ENCODE measurements at regions not wholly inside any gene's neighbourhood (a gene's known extent, or its start where the extent isn't known, plus 50 kb on each side); places are given as distances from the start of the nearest gene placed in this dataset.

DNA sequence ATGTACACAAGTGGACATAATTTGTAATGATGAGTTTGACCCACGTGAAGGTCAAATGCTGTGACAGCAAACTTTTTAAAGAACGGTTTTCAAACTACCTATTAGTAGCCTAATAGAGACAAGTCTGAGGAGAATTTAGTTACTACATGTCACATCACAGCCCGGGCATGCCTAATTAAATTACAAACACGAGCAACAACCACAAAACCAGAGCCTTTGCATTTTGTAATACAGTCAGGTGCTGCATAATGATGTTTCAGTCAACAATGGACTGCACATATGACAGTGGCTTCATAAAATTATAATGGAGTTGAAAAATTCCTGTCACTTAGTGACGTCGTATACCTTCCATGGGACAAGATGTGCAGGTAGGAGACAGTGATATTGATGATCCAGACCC is 274.5 kb downstream of the DACT1 start:
- H3K27ac ChIP-seq (ENCODE audit: low read depth, low read length) = no peak overlapping the region
- no peaks in the 10 kb centered on the region for H3K9me3 ChIP-seq (ENCODE audit: control insufficient read depth in 1 of 2, insufficient read depth in 1 of 2, low read depth in 1 of 2, low read length in 2 of 2)
- no peaks in the 10 kb centered on the region for H3K79me2 ChIP-seq (ENCODE audit: insufficient read depth, low read length)
- H3K36me3 ChIP-seq (ENCODE audit: control insufficient read depth in 1 of 2, insufficient read depth in 2 of 2, low read length in 2 of 2) = no peaks in the 10 kb centered on the region
- DNase-seq (ENCODE audit: low read depth, low spot score) (no peak), ATAC-seq (no peak)
- H2AFZ ChIP-seq (ENCODE audit: low read depth, low read length, poor library complexity, severe bottlenecking) = no peak overlapping the region
- ChIA-PET POLR2A (no interaction called here), CTCF (no interaction called here), RAD21 (ENCODE audit: low non-redundant PET in 1 of 2, low total read pairs in 2 of 2, uncharacterized antibody in 2 of 2, unreplicated experiment in 2 of 2) (no interaction called here)
- H3K4me2 ChIP-seq (ENCODE audit: low read length) = no peak overlapping the region
- H3K27me3 ChIP-seq (ENCODE audit: insufficient read depth, low read length) = no peaks in the 10 kb centered on the region
- H3K4me1 ChIP-seq (ENCODE audit: control insufficient read depth in 1 of 2, insufficient read depth in 2 of 2, low read length in 2 of 2) = no peaks in the 10 kb centered on the region
- no peak overlapping the region for H3K4me3 ChIP-seq (replicated peaks in 1 of 2; ENCODE audit: low read depth in 1 of 2, low read length in 2 of 2)
- H3K9me2 ChIP-seq (ENCODE audit: insufficient read depth) = no peaks in the 10 kb centered on the region
- H4K20me1 ChIP-seq (ENCODE audit: insufficient read depth) = no peaks in the 10 kb centered on the region
- BruUV-seq (replicated peaks) = no TSS peak
- H3K9ac ChIP-seq (ENCODE audit: low read length) = no peak overlapping the region
- TF ChIP-seq POLR2AphosphoS5 (IDR thresholded peaks at IDR 0.05; ENCODE audit: low read depth, low read length) (no peak), POLR2A (IDR thresholded peaks at IDR 0.05; ENCODE audit: borderline replicate concordance, extremely low read depth, insufficient read depth, insufficient read length) (no peak), JUND (IDR thresholded peaks at IDR 0.05) (no peak), TCF7L2 (IDR thresholded peaks at IDR 0.05; ENCODE audit: borderline replicate concordance, extremely low read depth, insufficient read depth, insufficient read length) (no peak), MAX (IDR thresholded peaks at IDR 0.05) (no peak)
- intact Hi-C loops (cut with micrococcal nuclease) = no loop called here

GRCh38 chr14:58912799-58913432 is 275.2 kb downstream of the DACT1 start:
- Histone ChIP-seq H3K9ac (ENCODE audit: low read length) (no peak overlapping the region), H2AFZ (ENCODE audit: low read depth, low read length, poor library complexity, severe bottlenecking) (no peak overlapping the region), H3K27me3 (ENCODE audit: insufficient read depth, low read length) (no peaks in the 10 kb centered on the region), H3K79me2 (ENCODE audit: insufficient read depth, low read length) (no peaks in the 10 kb centered on the region), H3K4me2 (ENCODE audit: low read length) (no peak overlapping the region), H3K4me1 (ENCODE audit: control insufficient read depth in 1 of 2, insufficient read depth in 2 of 2, low read length in 2 of 2) (no peaks in the 10 kb centered on the region; a peak in 1 of 4 replicates), H4K20me1 (ENCODE audit: insufficient read depth) (no peaks in the 10 kb centered on the region), H3K4me3 (replicated peaks in 1 of 2; ENCODE audit: low read depth in 1 of 2, low read length in 2 of 2) (no peak overlapping the region), H3K36me3 (ENCODE audit: control insufficient read depth in 1 of 2, insufficient read depth in 2 of 2, low read length in 2 of 2) (no peaks in the 10 kb centered on the region), H3K27ac (ENCODE audit: low read depth, low read length) (no peak overlapping the region), H3K9me3 (ENCODE audit: control insufficient read depth in 1 of 2, insufficient read depth in 1 of 2, low read depth in 1 of 2, low read length in 2 of 2) (no peaks in the 10 kb centered on the region), H3K9me2 (ENCODE audit: insufficient read depth) (no peaks in the 10 kb centered on the region)
- RAD21 ChIA-PET (ENCODE audit: low non-redundant PET in 1 of 2, low total read pairs in 2 of 2, uncharacterized antibody in 2 of 2, unreplicated experiment in 2 of 2) = no interaction called here
- CTCF ChIA-PET = no interaction called here
- intact Hi-C loops (cut with micrococcal nuclease) = no loop called here
- no peak for DNase-seq (ENCODE audit: low read depth, low spot score)
- POLR2A ChIA-PET = no interaction called here
- no peak for ATAC-seq
- no TSS peak for BruUV-seq (replicated peaks)
- TF ChIP-seq, protein P1, sequence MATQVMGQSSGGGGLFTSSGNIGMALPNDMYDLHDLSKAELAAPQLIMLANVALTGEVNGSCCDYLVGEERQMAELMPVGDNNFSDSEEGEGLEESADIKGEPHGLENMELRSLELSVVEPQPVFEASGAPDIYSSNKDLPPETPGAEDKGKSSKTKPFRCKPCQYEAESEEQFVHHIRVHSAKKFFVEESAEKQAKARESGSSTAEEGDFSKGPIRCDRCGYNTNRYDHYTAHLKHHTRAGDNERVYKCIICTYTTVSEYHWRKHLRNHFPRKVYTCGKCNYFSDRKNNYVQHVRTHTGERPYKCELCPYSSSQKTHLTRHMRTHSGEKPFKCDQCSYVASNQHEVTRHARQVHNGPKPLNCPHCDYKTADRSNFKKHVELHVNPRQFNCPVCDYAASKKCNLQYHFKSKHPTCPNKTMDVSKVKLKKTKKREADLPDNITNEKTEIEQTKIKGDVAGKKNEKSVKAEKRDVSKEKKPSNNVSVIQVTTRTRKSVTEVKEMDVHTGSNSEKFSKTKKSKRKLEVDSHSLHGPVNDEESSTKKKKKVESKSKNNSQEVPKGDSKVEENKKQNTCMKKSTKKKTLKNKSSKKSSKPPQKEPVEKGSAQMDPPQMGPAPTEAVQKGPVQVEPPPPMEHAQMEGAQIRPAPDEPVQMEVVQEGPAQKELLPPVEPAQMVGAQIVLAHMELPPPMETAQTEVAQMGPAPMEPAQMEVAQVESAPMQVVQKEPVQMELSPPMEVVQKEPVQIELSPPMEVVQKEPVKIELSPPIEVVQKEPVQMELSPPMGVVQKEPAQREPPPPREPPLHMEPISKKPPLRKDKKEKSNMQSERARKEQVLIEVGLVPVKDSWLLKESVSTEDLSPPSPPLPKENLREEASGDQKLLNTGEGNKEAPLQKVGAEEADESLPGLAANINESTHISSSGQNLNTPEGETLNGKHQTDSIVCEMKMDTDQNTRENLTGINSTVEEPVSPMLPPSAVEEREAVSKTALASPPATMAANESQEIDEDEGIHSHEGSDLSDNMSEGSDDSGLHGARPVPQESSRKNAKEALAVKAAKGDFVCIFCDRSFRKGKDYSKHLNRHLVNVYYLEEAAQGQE (IDR thresholded peaks at IDR 0.05; ENCODE audit: low read depth) = no peak
- TF ChIP-seq YY1 (IDR thresholded peaks at IDR 0.05; ENCODE audit: extremely low read depth, insufficient replicate concordance, low read depth, low read length) (no peak), CEBPB (IDR thresholded peaks at IDR 0.05; ENCODE audit: low read depth) (no peak), SIN3A (IDR thresholded peaks at IDR 0.05; ENCODE audit: low read depth) (no peak), SP1 (IDR thresholded peaks at IDR 0.05; ENCODE audit: low read depth) (no peak), ELF1 (IDR thresholded peaks at IDR 0.05; ENCODE audit: borderline replicate concordance, low read depth) (no peak), TCF7L2 (IDR thresholded peaks at IDR 0.05; ENCODE audit: borderline replicate concordance, extremely low read depth, insufficient read depth, insufficient read length) (no peak), EZH2 (IDR thresholded peaks at IDR 0.05) (no peak), POLR2A (IDR thresholded peaks at IDR 0.05; ENCODE audit: borderline replicate concordance, extremely low read depth, insufficient read depth, insufficient read length) (no peak), EGR1 (IDR thresholded peaks at IDR 0.05; ENCODE audit: low read depth) (no peak), ZNF274 (IDR thresholded peaks at IDR 0.05; ENCODE audit: low read depth, low read length) (no peak), MAX (IDR thresholded peaks at IDR 0.05) (no peak), CBX3 (IDR thresholded peaks at IDR 0.05; ENCODE audit: low read depth) (no peak), ZFX (IDR thresholded peaks at IDR 0.05) (no peak), EZH2phosphoT487 (IDR thresholded peaks at IDR 0.05; ENCODE audit: borderline replicate concordance) (no peak)
